ENCODE measurements at regions not wholly inside any gene's neighbourhood (a gene's known extent, or its start where the extent isn't known, plus 50 kb on each side); places are given as distances from the start of the nearest gene placed in this dataset.
"Not testable (repeated sequence)": the region's sequence is repeated elsewhere in the genome, so short reads cannot be mapped to it uniquely, and the experiment has no call there.

DNA sequence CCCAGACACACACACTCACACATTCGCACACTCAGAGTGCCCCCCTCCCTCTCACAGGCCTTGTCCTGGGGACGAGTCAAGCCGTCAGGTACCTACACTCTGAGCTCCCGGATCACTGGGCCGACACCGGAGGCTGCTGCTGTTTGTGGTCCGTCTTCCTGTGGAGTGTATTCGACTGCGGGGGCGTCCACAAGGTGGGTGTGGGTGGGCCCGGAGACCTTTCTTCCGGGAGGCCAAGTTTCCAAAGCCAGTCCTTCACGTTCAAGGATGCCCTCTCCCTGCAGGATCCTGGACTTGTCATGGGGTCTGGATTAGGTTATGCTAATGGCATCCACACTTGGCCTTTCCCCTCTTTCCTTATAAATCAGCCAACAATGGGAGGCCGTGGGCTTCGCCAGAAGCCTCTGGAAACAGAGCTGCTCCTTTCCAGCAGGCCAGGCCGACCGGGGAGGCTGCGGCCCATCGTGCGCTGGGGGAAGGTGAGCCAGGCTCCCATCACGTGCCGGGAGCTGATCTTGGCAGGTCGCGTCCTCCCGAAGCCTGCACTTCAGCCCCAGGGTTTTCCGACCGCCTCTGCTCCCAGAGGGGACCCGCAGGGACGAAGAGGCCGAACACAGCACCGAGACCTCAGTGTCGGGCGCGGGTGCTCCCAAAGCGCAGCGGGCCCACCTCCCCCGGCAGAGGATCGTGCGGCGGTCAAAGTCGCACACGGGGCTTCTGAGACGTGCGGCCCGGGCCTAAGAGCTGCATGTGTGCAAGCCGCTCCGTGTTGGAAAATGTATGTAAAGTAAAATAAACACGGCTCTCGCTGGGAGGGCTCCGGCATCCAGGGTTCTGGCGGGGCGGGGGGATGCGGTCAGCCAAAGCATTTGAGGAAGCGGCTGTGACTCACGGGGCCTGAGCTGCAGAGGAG, 196.5 kb upstream of the ZNF469 start:
- not testable (repeated sequence) for TF ChIP-seq POLR2A (IDR thresholded peaks at IDR 0.05; ENCODE audit: low read depth, low read length); POLR2AphosphoS5 (IDR thresholded peaks at IDR 0.05; ENCODE audit: low read depth, low read length); PAX5 (IDR thresholded peaks at IDR 0.05; ENCODE audit: insufficient read depth, low read length, severe bottlenecking)
